Esophagus muscularis mucosa (tissue), 4 donors: ENCODE measurements at regions not wholly inside any gene's neighbourhood (a gene's known extent, or its start where the extent isn't known, plus 50 kb on each side); places are given as distances from the start of the nearest gene placed in this dataset.

Source experiments
- DNase-seq: peaks from one replicate; pipeline ENCODE4 v3.0.0-alpha.2; 2017; ENCODE audit errors: extremely low spot score
- H3K27ac ChIP-seq, 4 donors: fragments of 200-600 bp; sonication (generic); replicated peaks in 1 of 4; 1 replicate in 3 of 4; 2 replicates in 1 of 4; pipeline ENCODE4 v1.5.1; 2016 to 2019; ENCODE audit warnings: mild to moderate bottlenecking in 1 of 4
- H3K27me3 ChIP-seq, 4 donors: fragments of 200-600 bp; sonication (generic); one replicate each; pipeline versions ENCODE4 v1.5.1 to v1.6.0; 2016 to 2019
- H3K36me3 ChIP-seq, 4 donors: fragments of 200-600 bp; sonication (generic); one replicate each; pipeline ENCODE4 v1.5.1; 2016 to 2019
- H3K4me1 ChIP-seq, 4 donors: fragments of 200-600 bp; sonication (generic); one replicate each; pipeline ENCODE4 v1.5.1; 2016 to 2019
- H3K4me3 ChIP-seq, 4 donors: fragments of 200-600 bp; sonication (generic); 1 replicate in 2 of 4; 2 replicates in 2 of 4; pipeline ENCODE4 v1.5.1; 2016 to 2019; ENCODE audit warnings: mild to moderate bottlenecking in 4 of 4, moderate library complexity in 1 of 4
- H3K9me3 ChIP-seq, 4 donors: fragments of 200-600 bp; sonication (generic); 1 replicate in 3 of 4; 2 replicates in 1 of 4; pipeline ENCODE4 v1.5.1; 2016 to 2019
- EP300 ChIP-seq: sonication (generic); formaldehyde crosslinking; IDR thresholded peaks from one replicate; pipeline ENCODE4 v1.6.1; 2017; ENCODE audit warnings: antibody characterized with exemption
- POLR2A ChIP-seq: fragments of 450-650 bp; IDR thresholded peaks from one replicate; pipeline ENCODE4 v1.6.1; 2017; ENCODE audit warnings: antibody characterized with exemption, moderate library complexity, mild to moderate bottlenecking, low read depth
- POLR2AphosphoS5 ChIP-seq, 2 donors: sonication (generic); formaldehyde crosslinking; IDR thresholded peaks; one replicate each; pipeline ENCODE4 v1.6.1; 2017; ENCODE audit warnings: antibody characterized with exemption in 2 of 2
- WGBS: methylation state at CpG from one replicate; pipeline ENCODE4 v1.1.5; 2018; 5-methylcytosine and 5-hydroxymethylcytosine counted together
- intact Hi-C: fragments of 100-400 bp; cut with DNase I; formaldehyde crosslinking; loops from one replicate; pipeline ENCODE4 v1.15.1; 2023
- TF ChIP-seq, protein P1 (sequence below), 3 experiments: fragments of 200-600 bp in 2 of 3; fragments of 450-650 bp in 1 of 3; sonication (generic) in 2 of 3; IDR thresholded peaks; one replicate each; pipeline ENCODE4 v1.5.1; 2017 to 2019; ENCODE audit warnings: antibody characterized with exemption in 3 of 3, mild to moderate bottlenecking in 2 of 3, moderate library complexity in 1 of 3

DNA sequence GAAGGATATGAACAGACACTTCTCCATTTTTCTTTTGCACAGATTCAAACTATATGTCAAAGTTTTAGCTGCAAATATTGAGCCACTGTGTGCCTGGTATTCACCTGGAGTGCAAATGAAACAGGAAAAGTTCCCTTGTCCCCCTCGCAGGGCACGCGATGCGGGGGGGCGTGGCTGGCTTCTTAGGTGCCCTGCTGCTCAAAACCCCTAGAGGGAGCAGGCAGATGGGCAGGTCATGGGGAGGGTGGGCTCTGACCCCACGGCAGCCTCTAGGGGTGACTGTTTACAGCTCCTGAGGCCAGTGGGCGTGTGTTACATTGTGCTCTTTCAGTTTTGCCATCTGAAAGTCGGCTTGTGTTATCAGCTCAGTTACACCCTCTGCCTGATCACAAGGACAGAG lies 931.2 kb upstream of the B3GALT2 start:
- WGBS: 82% methylated on average over 8 of the region's 8 CpGs
- H3K9me3 ChIP-seq: no peaks in the 10 kb centered on the region
- no peak overlapping the region for H3K4me3 ChIP-seq
- H3K4me1 ChIP-seq: no peaks in the 10 kb centered on the region
- no peak overlapping the region for H3K27ac ChIP-seq
- no peak for DNase-seq
- no peaks in the 10 kb centered on the region for H3K36me3 ChIP-seq
- intact Hi-C loops: no loop called here
- H3K27me3 ChIP-seq: no peaks in the 10 kb centered on the region
- TF ChIP-seq, protein P1, sequence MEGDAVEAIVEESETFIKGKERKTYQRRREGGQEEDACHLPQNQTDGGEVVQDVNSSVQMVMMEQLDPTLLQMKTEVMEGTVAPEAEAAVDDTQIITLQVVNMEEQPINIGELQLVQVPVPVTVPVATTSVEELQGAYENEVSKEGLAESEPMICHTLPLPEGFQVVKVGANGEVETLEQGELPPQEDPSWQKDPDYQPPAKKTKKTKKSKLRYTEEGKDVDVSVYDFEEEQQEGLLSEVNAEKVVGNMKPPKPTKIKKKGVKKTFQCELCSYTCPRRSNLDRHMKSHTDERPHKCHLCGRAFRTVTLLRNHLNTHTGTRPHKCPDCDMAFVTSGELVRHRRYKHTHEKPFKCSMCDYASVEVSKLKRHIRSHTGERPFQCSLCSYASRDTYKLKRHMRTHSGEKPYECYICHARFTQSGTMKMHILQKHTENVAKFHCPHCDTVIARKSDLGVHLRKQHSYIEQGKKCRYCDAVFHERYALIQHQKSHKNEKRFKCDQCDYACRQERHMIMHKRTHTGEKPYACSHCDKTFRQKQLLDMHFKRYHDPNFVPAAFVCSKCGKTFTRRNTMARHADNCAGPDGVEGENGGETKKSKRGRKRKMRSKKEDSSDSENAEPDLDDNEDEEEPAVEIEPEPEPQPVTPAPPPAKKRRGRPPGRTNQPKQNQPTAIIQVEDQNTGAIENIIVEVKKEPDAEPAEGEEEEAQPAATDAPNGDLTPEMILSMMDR (IDR thresholded peaks at IDR 0.05): no peak
- TF ChIP-seq POLR2A: no peak
- no peak for TF ChIP-seq POLR2AphosphoS5 (IDR thresholded peaks at IDR 0.05)

DNA sequence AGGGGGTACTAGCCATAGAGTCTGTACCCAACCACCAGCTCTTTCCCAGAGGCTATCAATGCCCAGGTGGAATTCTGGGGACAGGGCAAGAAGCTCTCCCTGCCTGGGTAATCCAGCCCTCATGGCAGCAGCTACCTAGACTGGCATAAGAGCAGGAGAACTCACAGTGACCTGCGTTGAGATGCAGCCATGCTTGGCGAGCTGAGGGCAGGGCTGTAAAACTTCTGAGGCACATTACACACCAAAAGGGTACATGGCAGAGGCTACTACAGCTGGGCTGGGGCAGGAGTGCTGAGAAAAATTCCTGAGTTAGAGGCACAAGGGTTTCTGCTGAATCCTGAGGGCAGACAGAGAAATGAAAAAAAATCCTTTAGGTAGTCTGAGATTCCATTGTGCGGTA lies 927.9 kb upstream of the B3GALT2 start:
- H3K4me1 ChIP-seq: no peaks in the 10 kb centered on the region
- H3K27ac ChIP-seq: no peak overlapping the region
- WGBS: 72% methylated on average over 3 of the region's 3 CpGs
- intact Hi-C loops: no loop called here
- TF ChIP-seq POLR2A: no peak
- no peak for TF ChIP-seq POLR2AphosphoS5 (IDR thresholded peaks at IDR 0.05)
- TF ChIP-seq EP300: no peak
- TF ChIP-seq, protein P1 (IDR thresholded peaks at IDR 0.05): no peak
- DNase-seq: no peak
- H3K36me3 ChIP-seq: no peaks in the 10 kb centered on the region
- H3K9me3 ChIP-seq: no peaks in the 10 kb centered on the region
- H3K27me3 ChIP-seq: no peaks in the 10 kb centered on the region
- no peak overlapping the region for H3K4me3 ChIP-seq

DNA sequence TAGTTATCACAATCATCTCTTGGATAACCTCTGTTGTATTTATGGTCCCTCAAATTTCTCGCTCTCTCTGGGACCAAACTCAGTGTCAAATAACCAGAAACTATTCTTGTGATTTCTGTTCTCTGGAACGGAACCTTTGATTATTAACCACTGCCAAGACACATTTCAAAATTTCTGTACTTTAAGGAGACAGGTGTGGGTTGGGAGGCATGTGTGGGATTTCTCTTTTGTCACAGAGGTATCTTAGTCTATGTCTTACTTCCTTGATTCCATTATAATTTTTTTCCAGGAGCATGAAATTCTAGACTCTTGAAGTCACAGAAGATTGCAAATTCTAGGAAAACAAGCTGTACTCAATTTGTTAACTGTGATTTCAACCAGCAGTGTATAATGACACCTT lies 919.0 kb upstream of the B3GALT2 start:
- no peak for DNase-seq
- Histone ChIP-seq H3K27ac (no peak overlapping the region), H3K4me1 (no peaks in the 10 kb centered on the region), H3K27me3 (no peaks in the 10 kb centered on the region), H3K9me3 (no peaks in the 10 kb centered on the region), H3K36me3 (no peaks in the 10 kb centered on the region), H3K4me3 (no peak overlapping the region)
- TF ChIP-seq, protein P1 (IDR thresholded peaks at IDR 0.05): no peak
- TF ChIP-seq EP300 (no peak), POLR2AphosphoS5 (IDR thresholded peaks at IDR 0.05) (no peak), POLR2A (no peak)
- intact Hi-C loops: no loop called here
- 81% methylated on average over 2 of the region's 2 CpGs for WGBS

DNA sequence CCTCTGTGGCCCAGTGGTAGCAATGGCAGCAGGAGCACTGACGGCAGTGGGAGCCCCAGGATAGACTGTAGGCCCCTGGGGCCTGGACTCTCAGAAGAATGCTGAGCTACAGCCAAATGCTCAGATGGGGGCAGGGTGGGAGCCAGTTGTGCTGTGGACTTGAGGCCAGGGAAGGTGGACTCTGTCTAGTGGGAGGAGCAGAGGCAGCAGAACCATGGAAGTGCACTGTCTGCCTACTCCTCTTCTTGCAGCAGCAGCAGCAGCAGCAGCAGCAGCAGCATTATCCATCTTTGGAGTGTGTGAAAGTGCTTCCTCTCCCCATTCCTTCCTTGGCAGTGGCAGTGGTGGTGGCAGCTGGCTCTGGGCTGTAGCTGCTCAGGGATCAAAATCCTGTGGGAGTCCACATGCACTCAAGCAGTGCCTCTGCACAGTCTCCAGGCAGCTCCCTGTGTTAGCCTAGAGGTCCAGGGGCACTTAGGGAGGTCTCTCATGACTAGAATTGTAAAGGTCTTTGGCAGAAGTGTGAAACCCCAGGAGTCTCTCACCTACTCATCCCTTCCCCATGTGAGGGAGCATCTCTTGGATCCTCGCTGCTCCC lies 917.9 kb upstream of the B3GALT2 start:
- Histone ChIP-seq H3K36me3 (no peaks in the 10 kb centered on the region), H3K4me3 (no peak overlapping the region), H3K27ac (no peak overlapping the region), H3K27me3 (no peaks in the 10 kb centered on the region), H3K4me1 (no peaks in the 10 kb centered on the region), H3K9me3 (no peaks in the 10 kb centered on the region)
- DNase-seq: no peak
- intact Hi-C loops: no loop called here
- whole genome bisulfite sequencing: 72% methylated on average over 2 of the region's 2 CpGs
- TF ChIP-seq POLR2AphosphoS5 (IDR thresholded peaks at IDR 0.05) (no peak), EP300 (no peak), POLR2A (no peak)
- TF ChIP-seq, protein P1 (IDR thresholded peaks at IDR 0.05): no peak
